ENCODE measurements at regions not wholly inside any gene's neighbourhood (a gene's known extent, or its start where the extent isn't known, plus 50 kb on each side); places are given as distances from the start of the nearest gene placed in this dataset.

DNA sequence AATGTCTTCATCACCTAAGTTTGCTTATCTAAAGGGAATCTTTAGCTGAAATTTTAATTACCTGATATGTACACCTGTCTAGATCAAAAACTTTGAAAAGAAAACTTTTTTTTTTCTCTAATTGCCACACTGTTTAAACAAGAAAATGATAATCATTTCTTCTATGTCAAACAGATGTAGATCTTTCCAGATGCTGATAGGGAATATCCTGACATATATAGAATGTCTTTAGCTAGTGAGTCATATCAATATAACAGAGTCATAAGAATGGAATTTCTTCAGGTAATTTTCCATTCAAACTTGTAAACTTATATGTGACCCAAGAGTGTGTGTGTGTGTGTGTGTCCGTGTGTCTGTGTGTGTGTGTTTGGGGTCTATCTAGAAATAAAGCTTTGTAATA is 271.9 kb downstream of the GPM6A start:
- DNase-seq (ENCODE audit: low read depth) = no peak

GRCh38 chr4:175540732-175541131 is 271.3 kb downstream of the GPM6A start:
- no peak for DNase-seq (ENCODE audit: low read depth)

DNA sequence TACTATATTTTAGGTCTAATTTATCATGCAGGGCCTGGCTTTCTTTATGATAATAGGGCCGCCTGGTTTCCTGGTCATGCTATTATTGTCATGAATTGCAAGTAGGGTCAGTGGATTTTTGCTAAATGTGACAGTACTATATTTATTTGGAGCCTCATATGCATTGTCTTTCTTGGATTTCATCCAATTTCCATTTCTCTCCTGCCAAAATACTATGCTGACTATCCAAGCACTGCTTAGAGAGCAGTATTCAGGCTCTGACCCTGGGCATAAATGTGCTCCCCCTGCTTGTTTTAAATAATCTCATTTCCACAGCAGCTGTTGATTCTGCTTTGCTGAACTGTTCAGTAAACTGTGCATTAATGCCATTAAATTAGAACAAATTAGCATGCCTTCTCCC is 269.3 kb downstream of the GPM6A start:
- no peak for DNase-seq (ENCODE audit: low read depth)

GRCh38 chr4:175559126-175559525 is 252.9 kb downstream of the GPM6A start:
- DNase-seq (ENCODE audit: low read depth) = no peak

- DNase-seq (ENCODE audit: low read depth) = no peak
Observed at GRCh38 chr4:175559526-175559925, 252.5 kb downstream of the GPM6A start.

GRCh38 chr4:175560604-175561003 is 251.5 kb downstream of the GPM6A start:
- DNase-seq (ENCODE audit: low read depth) = no peak

- no peak for DNase-seq (ENCODE audit: low read depth)
Observed at GRCh38 chr4:175561696-175562095, 250.4 kb downstream of the GPM6A start.

DNA sequence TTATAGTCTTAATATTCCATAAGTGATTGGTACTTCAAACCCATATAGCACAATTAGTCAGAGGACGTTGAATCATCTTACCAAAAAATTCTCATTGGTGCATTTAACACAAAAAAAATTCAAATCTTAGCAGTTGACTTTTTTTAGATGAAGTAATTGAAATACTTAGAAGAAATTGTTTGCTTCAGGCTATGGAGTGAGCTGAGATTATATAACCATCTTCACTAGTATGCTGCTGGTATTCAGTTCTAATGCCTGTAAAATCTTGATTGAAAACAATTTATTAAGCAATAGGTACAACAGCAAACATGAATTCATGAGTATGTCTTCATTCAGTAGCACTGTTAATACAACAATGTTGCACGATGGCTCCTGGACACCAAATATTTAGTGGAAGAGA is 250.0 kb downstream of the GPM6A start:
- DNase-seq (ENCODE audit: low read depth) = no peak

GRCh38 chr4:175562542-175562941 is 249.5 kb downstream of the GPM6A start:
- DNase-seq (ENCODE audit: low read depth) = no peak
